ENCODE measurements at regions not wholly inside any gene's neighbourhood (a gene's known extent, or its start where the extent isn't known, plus 50 kb on each side); places are given as distances from the start of the nearest gene placed in this dataset.
A peak's percentile ranks its signal among the peaks of the same experiment; 100 is the strongest.

DNA sequence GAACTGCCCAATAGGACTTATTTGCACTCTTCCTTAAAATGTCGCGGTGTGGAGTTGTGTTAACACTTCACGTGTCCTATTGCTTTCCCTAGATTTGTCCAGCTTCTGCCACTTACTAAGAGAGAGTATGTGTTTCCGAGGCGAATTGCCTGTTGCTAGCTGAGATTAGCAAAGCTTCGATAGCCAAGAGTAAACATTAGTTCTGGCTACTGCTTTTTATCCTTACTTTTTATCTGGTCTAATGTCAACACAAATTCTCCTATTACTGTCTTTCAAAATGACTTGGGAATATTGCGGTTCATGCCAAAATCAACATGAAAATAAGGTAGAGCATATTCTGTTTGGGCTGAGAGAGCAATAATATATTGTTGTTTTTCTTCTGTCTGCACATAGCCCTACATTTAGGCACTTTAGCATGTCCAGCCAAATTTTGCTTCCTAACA is 90.4 kb upstream of the VEGFC start:
- DNase-seq = no peak
- H3K36me3 Mint-ChIP-seq = no peaks in the 10 kb centered on the region
- H3K9me3 Mint-ChIP-seq = peaks cover 4 to 28% (median 8%) of the 10 kb centered on the region in 6 donors
- no peak overlapping the region for H3K4me3 Mint-ChIP-seq
- no peak overlapping the region for H3K27ac Mint-ChIP-seq
- H3K27me3 Mint-ChIP-seq (ENCODE audit: low read depth in 3 of 3) = peaks cover 0 to 1% (median 0%) of the 10 kb centered on the region in 3 donors
- no peaks in the 10 kb centered on the region for H3K4me1 Mint-ChIP-seq

DNA sequence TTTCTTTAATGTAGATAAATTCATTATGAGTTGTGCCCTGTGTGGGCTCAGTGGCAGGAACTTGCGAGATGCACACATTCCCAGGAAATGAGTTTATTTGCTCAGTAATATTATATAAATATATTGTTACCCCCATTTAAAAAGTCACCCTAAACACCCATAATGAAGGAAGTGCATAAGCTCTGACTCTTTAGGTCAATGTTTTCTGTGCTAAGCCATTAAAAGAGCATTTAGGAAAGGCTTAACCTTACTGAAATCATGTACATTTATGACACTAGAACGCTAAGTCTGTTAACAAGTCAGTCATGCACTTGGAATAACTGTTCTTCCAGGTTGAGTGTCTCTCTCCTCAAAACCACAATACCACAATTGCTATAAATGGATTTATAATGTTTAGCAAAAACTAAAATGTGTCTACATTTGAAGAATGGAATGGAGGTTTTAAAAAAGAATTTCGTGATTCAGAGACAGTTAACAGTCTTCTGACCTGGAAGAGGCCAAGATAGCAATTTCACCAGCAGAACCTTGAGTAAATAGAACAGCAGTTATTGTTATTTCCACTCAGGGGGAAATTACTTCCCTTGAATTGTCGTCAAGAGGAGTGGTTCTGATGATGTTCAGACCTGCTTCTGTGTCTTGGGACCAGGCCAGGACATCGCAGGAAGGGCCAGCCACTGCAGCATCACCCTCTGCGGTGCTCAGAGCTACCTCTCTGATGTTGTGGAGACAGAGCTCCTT is 91.1 kb upstream of the VEGFC start:
- no peaks in the 10 kb centered on the region for H3K4me1 Mint-ChIP-seq
- peaks cover 0 to 1% (median 0%) of the 10 kb centered on the region in 3 donors for H3K27me3 Mint-ChIP-seq (ENCODE audit: low read depth in 3 of 3)
- H3K36me3 Mint-ChIP-seq = no peaks in the 10 kb centered on the region
- no peak overlapping the region for H3K4me3 Mint-ChIP-seq
- no peak overlapping the region for H3K27ac Mint-ChIP-seq
- no peak for DNase-seq
- H3K9me3 Mint-ChIP-seq = peaks cover 4 to 24% (median 8%) of the 10 kb centered on the region in 6 donors

DNA sequence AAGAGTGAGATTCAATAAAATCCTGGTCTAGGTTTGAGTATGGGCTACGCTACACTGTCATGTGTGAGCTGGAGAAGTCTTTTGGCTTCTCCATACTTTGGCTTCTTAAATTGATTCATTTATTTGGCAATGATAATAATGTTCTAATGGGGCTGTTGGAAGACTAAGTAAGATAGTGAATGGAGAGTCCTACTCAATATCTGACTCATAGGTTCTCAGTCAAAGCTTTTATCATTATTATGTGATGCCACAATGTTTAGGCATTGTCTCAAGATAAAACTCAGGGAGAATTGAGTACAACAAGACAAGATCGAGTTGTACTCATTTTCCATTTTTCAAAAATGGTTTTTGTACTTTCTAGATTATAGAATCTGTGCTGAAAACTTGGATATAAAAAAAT is 92.5 kb upstream of the VEGFC start:
- no peak overlapping the region for H3K27ac Mint-ChIP-seq
- H3K4me1 Mint-ChIP-seq = no peaks in the 10 kb centered on the region
- no peaks in the 10 kb centered on the region for H3K36me3 Mint-ChIP-seq
- peaks cover 0 to 1% (median 0%) of the 10 kb centered on the region in 3 donors for H3K27me3 Mint-ChIP-seq (ENCODE audit: low read depth in 3 of 3)
- H3K9me3 Mint-ChIP-seq = peaks cover 4 to 21% (median 8%) of the 10 kb centered on the region in 6 donors
- no peak for DNase-seq
- no peak overlapping the region for H3K4me3 Mint-ChIP-seq

DNA sequence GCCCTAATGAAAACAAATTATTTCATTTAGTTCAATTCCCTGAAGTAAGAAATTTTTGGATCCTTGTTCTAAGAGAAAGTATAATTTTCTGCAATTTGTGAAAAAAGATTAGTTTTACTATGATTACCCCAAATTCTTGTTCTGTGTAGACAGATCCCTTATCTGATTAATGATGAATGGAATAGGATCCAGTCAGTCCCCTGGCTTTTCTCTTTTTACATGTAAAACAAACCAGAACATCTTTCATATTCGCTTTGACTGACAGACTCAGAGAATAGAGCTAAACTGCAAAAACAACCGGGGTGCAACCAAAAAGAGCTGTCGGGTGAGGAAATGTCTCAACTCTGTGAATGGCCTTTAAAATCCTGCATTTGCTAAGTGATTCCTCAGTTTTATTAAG is 93.4 kb upstream of the VEGFC start:
- Mint-ChIP-seq H3K36me3 (no peaks in the 10 kb centered on the region), H3K4me3 (no peak overlapping the region), H3K4me1 (no peaks in the 10 kb centered on the region), H3K27ac (no peak overlapping the region), H3K27me3 (ENCODE audit: low read depth in 3 of 3) (peaks cover 0 to 1% (median 0%) of the 10 kb centered on the region in 3 donors), H3K9me3 (peaks cover 2 to 16% (median 7%) of the 10 kb centered on the region in 6 donors)
- no peak for DNase-seq

DNA sequence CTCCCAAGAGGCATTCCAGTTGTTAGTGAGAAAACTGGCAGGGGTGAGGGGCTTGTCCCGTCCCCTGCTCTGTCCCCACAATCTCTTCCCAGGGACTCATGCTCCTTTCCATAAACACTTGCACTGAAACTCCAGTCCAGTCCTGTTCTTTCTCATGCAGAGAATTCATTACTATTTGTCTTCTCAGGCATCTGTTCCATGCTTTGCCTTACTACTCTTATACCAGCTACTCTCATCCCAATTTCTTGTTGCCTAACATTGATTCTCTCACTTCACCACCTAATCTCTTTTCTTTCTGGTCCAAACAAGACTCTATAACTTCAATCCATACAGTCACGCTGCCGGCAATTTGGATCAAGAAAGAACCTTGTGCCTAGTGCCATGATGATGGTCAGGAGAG is 97.1 kb upstream of the VEGFC start:
- peaks cover 0 to 16% (median 4%) of the 10 kb centered on the region in 6 donors for H3K9me3 Mint-ChIP-seq

DNA sequence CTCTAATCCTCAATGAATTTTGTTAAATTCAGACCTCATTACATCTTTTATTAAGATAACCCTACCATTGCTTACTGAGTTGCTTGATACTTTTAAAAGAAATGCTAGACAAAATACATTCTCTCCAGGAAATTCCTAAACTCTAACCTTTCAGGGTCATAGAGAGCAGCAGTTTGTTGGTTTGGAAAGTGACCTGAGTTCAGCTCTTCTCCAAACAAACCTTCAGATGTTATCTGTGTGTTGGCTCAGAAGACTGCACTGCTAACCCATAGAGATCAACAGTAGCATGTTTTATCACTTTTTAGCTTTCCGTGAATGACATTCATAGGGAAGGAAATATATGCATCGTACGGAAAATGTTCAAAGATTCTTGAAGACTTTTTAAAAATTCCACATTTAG is 101.8 kb upstream of the VEGFC start:
- Mint-ChIP-seq H3K4me1 (no peaks in the 10 kb centered on the region), H3K27ac (no peak overlapping the region), H3K9me3 (peaks cover 0 to 14% (median 8%) of the 10 kb centered on the region in 6 donors), H3K27me3 (ENCODE audit: low read depth in 3 of 3) (no peaks in the 10 kb centered on the region), H3K36me3 (no peaks in the 10 kb centered on the region), H3K4me3 (no peak overlapping the region)
- DNase-seq = no peak

More for the DNA sequence above, 97.1 kb upstream of the VEGFC start:
- no peak overlapping the region for H3K4me3 Mint-ChIP-seq
- no peak overlapping the region for H3K27ac Mint-ChIP-seq
- no peak for DNase-seq
- H3K27me3 Mint-ChIP-seq (ENCODE audit: low read depth in 3 of 3) = no peaks in the 10 kb centered on the region
- no peaks in the 10 kb centered on the region for H3K4me1 Mint-ChIP-seq
- no peaks in the 10 kb centered on the region for H3K36me3 Mint-ChIP-seq

DNA sequence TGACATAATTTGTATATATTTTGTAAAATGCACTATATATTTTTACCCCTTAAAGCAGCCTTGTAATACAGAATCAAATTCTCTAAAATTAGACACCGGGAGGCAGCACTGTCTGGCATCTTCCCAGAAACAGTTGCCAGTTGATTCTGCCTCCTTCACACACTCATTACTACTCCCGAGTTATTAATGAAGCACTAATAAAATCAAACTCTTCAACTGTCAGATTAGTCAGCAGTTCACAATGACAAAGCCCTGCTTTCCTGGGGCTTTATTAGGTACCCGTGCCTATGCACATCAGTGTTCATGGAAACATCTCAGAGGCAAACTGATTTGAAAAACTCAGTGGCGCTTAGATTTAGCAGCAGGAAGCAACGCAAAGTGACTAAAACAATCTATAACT is 103.5 kb upstream of the VEGFC start:
- H3K9me3 Mint-ChIP-seq = peaks cover 0 to 14% (median 7%) of the 10 kb centered on the region in 6 donors
- DNase-seq = no peak
- H3K4me3 Mint-ChIP-seq = no peak overlapping the region
- H3K27me3 Mint-ChIP-seq (ENCODE audit: low read depth in 3 of 3) = no peaks in the 10 kb centered on the region
- no peak overlapping the region for H3K27ac Mint-ChIP-seq
- H3K36me3 Mint-ChIP-seq = no peaks in the 10 kb centered on the region
- H3K4me1 Mint-ChIP-seq = no peaks in the 10 kb centered on the region

DNA sequence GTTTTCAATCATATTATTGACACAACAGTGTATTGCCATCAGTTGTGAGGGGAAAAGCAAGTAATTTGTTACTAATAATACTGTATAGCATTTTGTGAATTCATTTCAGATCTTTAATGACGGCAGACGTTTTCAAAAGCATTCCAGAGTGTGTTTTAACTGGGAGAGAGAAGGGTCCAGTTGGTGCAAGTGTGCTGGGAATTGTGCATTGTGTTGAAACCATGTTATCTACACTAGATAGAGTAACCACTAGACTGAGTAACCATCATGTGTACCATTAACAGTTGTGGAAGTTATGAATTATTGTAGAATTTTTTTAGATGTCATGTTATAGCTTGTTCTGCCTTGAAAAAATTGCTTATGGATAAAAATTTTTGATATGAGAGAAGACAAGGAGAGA is 104.5 kb upstream of the VEGFC start:
- H3K36me3 Mint-ChIP-seq = no peaks in the 10 kb centered on the region
- no peak overlapping the region for H3K4me3 Mint-ChIP-seq
- H3K9me3 Mint-ChIP-seq = peaks cover 0 to 14% (median 7%) of the 10 kb centered on the region in 6 donors
- H3K27me3 Mint-ChIP-seq (ENCODE audit: low read depth in 3 of 3) = no peaks in the 10 kb centered on the region
- H3K27ac Mint-ChIP-seq = no peak overlapping the region
- no peak for DNase-seq
- no peaks in the 10 kb centered on the region for H3K4me1 Mint-ChIP-seq

DNA sequence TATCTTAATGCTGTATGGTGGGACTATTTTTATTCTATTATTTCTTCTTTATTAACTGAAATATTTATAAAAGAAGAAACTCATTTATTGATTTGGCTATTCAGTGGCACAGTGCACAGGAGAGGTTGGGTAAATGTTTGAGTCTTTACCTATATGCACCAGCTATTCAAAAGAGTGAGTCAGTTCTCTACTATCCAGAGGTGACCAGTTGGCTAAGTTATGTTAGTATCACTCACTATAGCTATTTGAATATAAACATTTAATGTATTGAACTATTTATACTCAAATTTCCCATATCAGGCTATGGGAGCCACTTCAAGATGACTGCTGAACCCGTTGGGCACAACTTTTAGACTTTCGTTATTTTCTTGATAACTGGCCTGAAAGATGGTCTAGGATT is 106.1 kb upstream of the VEGFC start:
- H3K27me3 Mint-ChIP-seq (ENCODE audit: low read depth in 3 of 3) = peaks cover 0 to 2% (median 0%) of the 10 kb centered on the region in 3 donors
- peaks cover 2 to 10% of the 10 kb centered on the region in 2 donors for H3K4me1 Mint-ChIP-seq
- H3K9me3 Mint-ChIP-seq = peaks cover 0 to 14% (median 7%) of the 10 kb centered on the region in 6 donors
- no peak overlapping the region for H3K4me3 Mint-ChIP-seq
- H3K27ac Mint-ChIP-seq = no peak overlapping the region
- no peaks in the 10 kb centered on the region for H3K36me3 Mint-ChIP-seq
- no peak for DNase-seq

DNA sequence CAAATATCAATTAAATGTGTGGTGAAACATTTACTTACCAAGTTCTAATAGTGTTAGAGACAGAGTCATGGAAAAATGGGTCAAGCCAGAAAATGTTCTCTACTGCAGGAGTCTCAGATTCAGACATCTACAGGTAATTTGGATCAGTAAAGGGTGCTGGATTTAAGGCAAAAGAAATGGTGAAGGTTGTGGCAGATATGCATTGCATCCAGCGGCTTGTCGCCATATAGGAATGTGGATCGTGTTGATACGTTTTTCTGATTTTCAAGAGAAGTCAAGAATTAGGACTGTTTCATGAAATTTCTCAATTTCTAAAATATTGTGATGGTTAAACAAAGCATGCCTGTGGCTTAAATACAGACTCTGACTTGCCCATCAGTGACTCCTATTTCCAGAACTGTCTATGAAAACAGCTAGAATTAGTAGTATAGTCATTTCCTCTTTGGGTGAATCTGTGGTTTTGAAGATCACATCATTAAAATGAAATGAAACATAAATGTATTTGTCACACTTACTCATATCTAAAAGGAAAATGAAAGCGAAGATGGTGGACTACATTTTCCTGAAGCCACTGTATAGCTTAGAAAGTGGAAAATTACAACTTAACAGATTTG is 110.1 kb upstream of the VEGFC start:
- peak in 1 of 3 donors; percentile 3 for DNase-seq
- H3K36me3 Mint-ChIP-seq = no peaks in the 10 kb centered on the region
- no peak overlapping the region for H3K27ac Mint-ChIP-seq
- H3K9me3 Mint-ChIP-seq = peaks cover 0 to 12% (median 5%) of the 10 kb centered on the region in 6 donors
- no peak overlapping the region for H3K4me3 Mint-ChIP-seq
- H3K27me3 Mint-ChIP-seq (ENCODE audit: low read depth in 3 of 3) = peaks cover 0 to 2% (median 0%) of the 10 kb centered on the region in 3 donors
- peaks cover 2 to 10% of the 10 kb centered on the region in 2 donors for H3K4me1 Mint-ChIP-seq

DNA sequence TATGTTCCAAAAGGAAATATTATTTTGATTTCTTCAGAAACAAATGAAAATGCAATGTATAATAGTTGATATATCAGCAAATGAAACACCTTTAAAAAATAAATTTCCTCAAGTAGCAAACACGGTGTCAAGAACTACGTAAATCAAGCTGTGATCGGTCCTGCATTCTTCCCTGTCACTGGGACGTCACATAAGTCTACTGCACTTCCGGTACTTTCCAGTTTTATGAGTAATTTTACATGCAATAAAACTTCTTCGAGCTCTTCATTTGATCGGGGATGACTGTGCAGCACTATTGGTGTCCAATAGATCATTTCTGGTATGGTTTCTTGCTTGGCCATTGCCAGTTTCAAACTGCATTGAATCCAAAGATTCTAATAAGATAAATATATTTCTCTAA is 114.0 kb upstream of the VEGFC start:
- peaks cover 0 to under 1% (median 0%) of the 10 kb centered on the region in 3 donors for H3K36me3 Mint-ChIP-seq
- no peak overlapping the region for H3K27ac Mint-ChIP-seq
- H3K9me3 Mint-ChIP-seq = peaks cover under 1 to 10% (median 8%) of the 10 kb centered on the region in 6 donors
- peaks cover 0 to 2% (median 2%) of the 10 kb centered on the region in 3 donors for H3K27me3 Mint-ChIP-seq (ENCODE audit: low read depth in 3 of 3)
- no peak overlapping the region for H3K4me3 Mint-ChIP-seq
- H3K4me1 Mint-ChIP-seq = peaks cover 2 to 10% of the 10 kb centered on the region in 2 donors
- DNase-seq = no peak

DNA sequence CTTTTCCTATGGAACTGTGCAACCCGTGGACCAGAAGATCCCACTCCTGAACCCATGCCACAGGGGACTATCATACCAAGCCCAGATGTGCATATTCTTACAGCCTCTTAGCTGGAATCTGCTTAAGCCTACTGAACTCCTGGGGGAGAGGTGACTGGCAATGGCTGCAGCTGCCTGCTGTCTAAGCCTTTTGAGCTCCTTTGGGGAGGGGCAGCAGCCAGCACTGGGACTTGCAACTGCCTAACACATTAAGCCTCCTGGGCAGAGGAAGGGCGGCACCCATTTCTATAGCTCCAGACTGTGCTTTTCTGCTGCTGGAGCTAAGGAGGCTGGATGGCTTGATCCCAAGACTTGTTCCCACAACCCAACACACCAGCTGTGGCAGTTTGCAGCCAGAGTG is 117.9 kb upstream of the VEGFC start:
- Mint-ChIP-seq H3K4me3 (no peak overlapping the region), H3K4me1 (no peaks in the 10 kb centered on the region), H3K27me3 (ENCODE audit: low read depth in 3 of 3) (peaks cover 0 to 2% (median 0%) of the 10 kb centered on the region in 3 donors)

DNA sequence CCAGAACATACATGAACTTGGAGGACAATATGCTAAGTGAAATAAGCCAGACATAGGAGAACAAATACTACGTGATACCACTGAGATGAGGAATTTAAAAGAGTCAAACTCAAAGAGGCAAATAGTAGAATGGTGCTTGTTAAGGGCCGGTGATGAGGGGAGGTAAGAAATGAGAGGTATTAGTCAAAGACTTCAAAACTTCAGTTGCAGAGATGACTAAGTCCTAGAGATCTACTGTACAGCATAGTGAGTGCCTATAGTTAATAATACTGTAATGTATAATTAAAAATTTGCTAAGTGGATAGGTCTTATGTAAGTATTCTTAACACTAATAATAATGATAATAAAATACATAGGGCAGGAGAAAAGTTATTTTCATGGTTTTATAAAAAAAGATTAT is 126.9 kb upstream of the VEGFC start:
- H3K27me3 Mint-ChIP-seq (ENCODE audit: low read depth in 3 of 3) = peaks cover 0 to 2% (median 0%) of the 10 kb centered on the region in 3 donors
- H3K9me3 Mint-ChIP-seq = peaks cover 6 to 30% (median 11%) of the 10 kb centered on the region in 6 donors
- DNase-seq = no peak
- no peaks in the 10 kb centered on the region for H3K36me3 Mint-ChIP-seq
- no peak overlapping the region for H3K27ac Mint-ChIP-seq
- H3K4me1 Mint-ChIP-seq = no peaks in the 10 kb centered on the region
- H3K4me3 Mint-ChIP-seq = no peak overlapping the region

More for the DNA sequence above, 117.9 kb upstream of the VEGFC start:
- no peak for DNase-seq
- no peak overlapping the region for H3K27ac Mint-ChIP-seq
- H3K36me3 Mint-ChIP-seq = peaks cover 0 to 6% (median 0%) of the 10 kb centered on the region in 3 donors
- peaks cover 14 to 44% (median 27%) of the 10 kb centered on the region in 6 donors for H3K9me3 Mint-ChIP-seq

DNA sequence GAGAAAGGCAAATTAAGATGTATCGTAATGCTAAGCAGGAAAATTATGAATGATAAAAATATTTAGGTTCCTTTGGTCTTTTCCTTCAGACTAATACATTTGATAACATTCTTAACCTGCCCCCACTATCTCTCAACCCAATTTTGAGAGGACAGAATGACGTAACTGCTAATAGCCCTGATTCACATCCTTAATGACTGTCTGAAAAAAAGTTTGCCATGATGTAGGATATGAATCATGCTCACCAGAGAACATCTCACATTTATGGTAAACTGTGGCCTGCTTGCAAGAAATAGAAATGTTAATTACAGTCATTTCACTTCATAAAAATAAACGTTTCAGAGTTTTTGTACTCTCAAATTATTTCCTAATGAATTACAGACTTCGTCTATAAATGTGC is 128.0 kb upstream of the VEGFC start:
- no peaks in the 10 kb centered on the region for H3K4me1 Mint-ChIP-seq
- H3K36me3 Mint-ChIP-seq = no peaks in the 10 kb centered on the region
- no peak overlapping the region for H3K27ac Mint-ChIP-seq
- peaks cover 0 to 2% (median 2%) of the 10 kb centered on the region in 3 donors for H3K27me3 Mint-ChIP-seq (ENCODE audit: low read depth in 3 of 3)
- DNase-seq = no peak
- H3K9me3 Mint-ChIP-seq = peaks cover 4 to 19% (median 5%) of the 10 kb centered on the region in 6 donors
- H3K4me3 Mint-ChIP-seq = no peak overlapping the region
